GM10847 (cell line): ENCODE measurements at regions not wholly inside any gene's neighbourhood (a gene's known extent, or its start where the extent isn't known, plus 50 kb on each side); places are given as distances from the start of the nearest gene placed in this dataset.

Source experiments
- POLR2A ChIP-seq: IDR thresholded peaks from 2 replicates; pipeline ENCODE4 v1.6.1; 2011; ENCODE audit not compliant: insufficient read length; ENCODE audit errors: extremely low read depth

- no peak for TF ChIP-seq POLR2A
These were observed 397.7 kb upstream of the RGS6 start for GRCh38 chr14:71534506-71534905.

GRCh38 chr14:71536015-71536740 is 396.1 kb upstream of the RGS6 start:
- TF ChIP-seq POLR2A: no peak

- no peak for TF ChIP-seq POLR2A
These were observed 395.1 kb upstream of the RGS6 start for GRCh38 chr14:71536927-71537772.

- no peak for TF ChIP-seq POLR2A
These were observed 393.9 kb upstream of the RGS6 start for GRCh38 chr14:71538288-71538687.

GRCh38 chr14:71538938-71539649 is 393.1 kb upstream of the RGS6 start:
- no peak for TF ChIP-seq POLR2A

GRCh38 chr14:71539650-71540285 is 392.5 kb upstream of the RGS6 start:
- TF ChIP-seq POLR2A: no peak

GRCh38 chr14:71541271-71541670 is 391.0 kb upstream of the RGS6 start:
- no peak for TF ChIP-seq POLR2A

GRCh38 chr14:71541973-71542690 is 390.1 kb upstream of the RGS6 start:
- TF ChIP-seq POLR2A: no peak

- no peak for TF ChIP-seq POLR2A
These were observed 382.7 kb upstream of the RGS6 start for GRCh38 chr14:71549421-71550050.

- TF ChIP-seq POLR2A: no peak
These were observed 381.9 kb upstream of the RGS6 start for GRCh38 chr14:71550367-71550766.

- no peak for TF ChIP-seq POLR2A
These were observed 380.8 kb upstream of the RGS6 start for GRCh38 chr14:71551291-71551950.

- TF ChIP-seq POLR2A: no peak
These were observed 379.4 kb upstream of the RGS6 start for GRCh38 chr14:71552809-71553208.

GRCh38 chr14:71553779-71554178 is 378.4 kb upstream of the RGS6 start:
- no peak for TF ChIP-seq POLR2A

GRCh38 chr14:71554323-71554722 is 377.9 kb upstream of the RGS6 start:
- TF ChIP-seq POLR2A: no peak

GRCh38 chr14:71554959-71555612 is 377.1 kb upstream of the RGS6 start:
- TF ChIP-seq POLR2A: no peak
